LHCN-M2 (cell line): ENCODE measurements at regions not wholly inside any gene's neighbourhood (a gene's known extent, or its start where the extent isn't known, plus 50 kb on each side); places are given as distances from the start of the nearest gene placed in this dataset.

Source experiments
- DNase-seq: peaks from one replicate; pipeline ENCODE4 v3.0.0-alpha.2; 2012; ENCODE audit warnings: low read depth

DNA sequence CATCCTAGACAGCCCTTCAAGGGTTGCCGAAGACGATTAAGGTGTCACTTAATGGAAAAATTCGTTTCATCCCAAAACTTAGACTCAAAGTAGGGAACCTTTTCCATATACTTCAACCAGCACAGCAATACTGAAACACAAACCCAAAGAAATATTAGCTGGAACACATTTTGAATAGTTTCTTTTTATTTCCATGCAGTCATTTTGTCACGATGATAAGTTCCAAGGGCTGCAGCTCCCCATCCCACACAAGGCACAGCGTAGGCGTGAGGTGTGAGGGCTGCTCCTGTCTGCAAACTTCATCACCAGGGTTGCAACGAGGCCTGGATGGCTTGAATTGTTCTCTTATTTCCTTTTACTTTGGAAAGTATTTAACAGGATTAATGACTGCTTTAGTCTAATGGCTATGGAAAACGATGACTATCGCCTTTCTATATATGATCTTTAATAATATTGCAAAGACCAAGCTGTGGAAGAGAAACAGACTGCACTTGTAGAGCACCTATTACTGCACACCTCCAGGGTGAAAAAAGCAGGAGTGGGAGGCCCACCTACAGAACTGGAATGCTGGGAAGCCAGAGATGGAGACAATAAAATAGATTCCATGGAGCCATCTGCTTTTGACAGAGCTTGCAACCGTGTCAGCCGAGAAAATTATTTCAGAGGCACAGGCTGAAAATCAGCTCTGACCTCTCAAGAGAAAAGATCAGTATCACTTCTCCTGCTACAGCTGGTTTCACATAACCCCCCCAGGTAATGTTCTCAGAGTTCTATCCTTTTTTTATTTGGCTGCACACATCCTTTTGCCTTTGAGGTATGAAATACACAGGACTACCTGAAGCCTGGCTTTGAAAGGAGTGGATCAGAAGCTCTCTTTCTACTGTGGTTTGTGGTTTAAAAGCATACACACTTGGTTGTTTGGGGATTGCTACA, 274.5 kb upstream of the NBEA start:
- DNase-seq = no peak

DNA sequence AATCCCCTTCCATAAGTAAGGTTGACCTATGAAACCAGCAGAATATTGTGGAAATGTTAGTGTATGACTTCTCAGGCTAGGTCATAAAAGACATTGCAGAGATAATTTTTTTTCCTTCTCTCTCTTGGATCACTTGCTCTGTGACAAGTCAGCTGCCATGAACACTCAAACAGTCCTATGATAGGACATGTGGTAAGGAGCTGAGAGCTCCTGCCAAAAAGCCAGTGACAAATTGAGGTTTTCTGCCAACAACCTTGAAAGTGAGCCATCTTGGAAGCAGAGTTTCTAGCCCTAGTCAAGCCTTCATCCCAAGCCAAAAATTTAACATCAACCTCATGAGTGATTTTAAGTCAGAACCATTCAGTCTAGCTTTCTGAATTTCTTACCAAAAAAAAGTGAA, 270.9 kb upstream of the NBEA start:
- DNase-seq = peak; percentile 66

DNA sequence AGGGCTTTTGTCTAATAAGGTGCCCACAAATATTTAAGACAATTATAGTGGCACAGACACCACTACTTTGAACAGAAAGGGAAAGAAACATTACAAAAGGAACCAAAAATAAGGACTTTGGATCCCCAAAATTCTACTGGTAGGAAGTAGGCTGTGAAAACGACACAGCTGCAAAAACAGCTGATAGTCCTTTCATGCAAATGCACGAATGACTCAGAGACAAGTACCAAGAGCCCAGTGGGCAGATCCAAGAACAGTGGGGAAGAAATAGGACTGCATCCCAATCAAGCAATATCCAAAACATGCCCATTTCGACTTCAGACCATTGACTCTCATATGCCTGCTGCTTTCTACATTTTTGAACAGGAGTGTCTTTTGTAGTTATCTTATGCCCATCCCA, 269.4 kb upstream of the NBEA start:
- peak; percentile 87 for DNase-seq

DNA sequence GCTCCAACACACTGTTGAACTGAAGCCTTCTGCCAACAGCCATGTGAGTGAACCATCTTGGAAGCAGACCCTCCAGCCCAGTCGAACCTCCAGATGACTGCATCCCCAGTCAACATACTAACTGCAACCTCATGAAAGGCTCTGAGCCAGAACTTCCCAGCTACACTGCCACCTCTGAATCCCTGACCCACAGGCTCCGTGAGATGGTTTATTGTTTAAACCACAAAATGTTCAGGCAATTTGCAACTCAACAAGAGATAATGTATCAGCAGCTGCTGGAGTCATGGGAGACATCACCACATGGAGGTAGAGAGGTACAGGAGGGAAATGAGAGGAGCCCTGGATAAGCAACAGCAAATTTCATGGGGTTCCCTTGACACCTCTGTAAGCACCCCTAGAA, 266.4 kb upstream of the NBEA start:
- DNase-seq = peak; percentile 85

DNA sequence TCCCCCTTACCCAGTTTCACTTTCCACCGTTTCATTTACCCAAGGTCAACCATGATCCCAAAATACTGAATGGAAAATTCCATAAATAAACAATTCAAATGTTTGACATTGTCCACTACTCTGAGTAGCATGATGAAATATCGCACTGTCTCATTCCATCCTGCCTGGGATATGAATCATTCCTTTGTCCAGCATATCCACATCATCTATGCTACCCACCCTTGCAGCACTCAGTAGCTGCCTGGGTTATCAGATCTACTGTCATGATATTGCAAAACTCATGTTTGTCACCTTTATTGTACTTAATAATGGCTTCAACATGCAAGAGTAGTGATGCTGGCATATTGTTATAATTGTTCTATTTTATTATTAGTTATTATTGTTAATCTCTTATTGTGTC, 263.9 kb upstream of the NBEA start:
- peak; percentile 70 for DNase-seq

DNA sequence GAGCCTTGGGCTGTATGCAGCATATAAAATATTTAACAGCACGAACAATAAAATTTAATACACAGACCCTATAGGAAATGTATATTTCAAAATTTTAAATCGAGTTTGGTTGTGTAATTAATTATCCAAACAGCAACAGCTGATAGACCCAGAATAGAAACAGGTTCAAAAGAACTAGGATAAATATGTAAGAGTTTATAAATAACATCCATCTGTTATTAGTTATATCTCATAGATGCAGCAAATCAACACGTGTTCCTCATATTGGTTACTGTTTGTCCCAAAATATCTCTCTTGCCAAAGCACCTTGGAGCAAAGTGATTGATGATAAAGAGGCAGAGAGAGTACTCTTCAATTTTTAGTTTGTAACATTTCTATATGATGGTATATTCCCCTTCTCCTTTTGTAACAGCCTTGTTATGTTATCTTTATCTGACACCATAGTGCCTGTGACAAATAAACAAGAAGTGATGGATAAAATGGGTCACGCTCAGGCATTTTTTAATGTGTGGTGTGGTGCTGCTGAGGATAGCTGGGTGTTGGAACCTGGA, 260.6 kb upstream of the NBEA start:
- no peak for DNase-seq

DNA sequence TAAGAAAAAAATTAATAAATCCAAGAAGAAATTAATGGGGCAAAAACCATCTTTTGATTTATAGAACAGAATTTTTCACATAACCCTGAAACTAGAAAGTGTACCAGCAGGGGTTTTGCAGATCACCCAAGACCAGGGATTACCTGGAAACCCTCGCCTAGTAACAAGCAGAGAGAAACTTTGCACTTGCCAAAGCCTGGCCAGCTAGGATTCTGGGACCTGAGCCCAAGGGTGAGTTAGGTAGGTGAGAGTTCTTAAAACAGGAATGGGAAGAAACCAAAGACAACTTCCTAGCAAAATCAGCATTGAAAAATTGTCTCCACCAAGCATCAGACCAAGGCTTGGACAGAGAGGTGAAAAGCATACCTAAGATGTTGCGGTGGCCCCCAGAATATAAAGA, 247.0 kb upstream of the NBEA start:
- no peak for DNase-seq

DNA sequence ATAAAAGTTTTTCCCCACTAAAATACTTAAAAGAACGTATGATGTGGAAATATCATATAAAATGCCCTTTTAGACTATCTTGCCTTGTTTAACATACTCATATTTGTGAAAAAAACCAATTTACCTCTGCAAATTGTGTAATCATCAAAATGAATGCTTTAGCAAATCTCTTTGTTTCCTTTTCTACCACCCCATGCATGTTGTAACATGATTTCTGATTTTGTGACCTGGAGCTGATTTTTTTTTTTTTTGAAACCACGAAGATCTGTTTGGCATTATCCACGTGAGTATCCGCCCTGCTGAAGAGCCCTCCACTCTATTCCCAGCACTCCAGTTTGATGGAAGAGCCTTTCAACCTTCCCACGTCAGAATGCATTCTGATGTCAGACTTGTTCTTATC, 245.8 kb upstream of the NBEA start:
- no peak for DNase-seq

DNA sequence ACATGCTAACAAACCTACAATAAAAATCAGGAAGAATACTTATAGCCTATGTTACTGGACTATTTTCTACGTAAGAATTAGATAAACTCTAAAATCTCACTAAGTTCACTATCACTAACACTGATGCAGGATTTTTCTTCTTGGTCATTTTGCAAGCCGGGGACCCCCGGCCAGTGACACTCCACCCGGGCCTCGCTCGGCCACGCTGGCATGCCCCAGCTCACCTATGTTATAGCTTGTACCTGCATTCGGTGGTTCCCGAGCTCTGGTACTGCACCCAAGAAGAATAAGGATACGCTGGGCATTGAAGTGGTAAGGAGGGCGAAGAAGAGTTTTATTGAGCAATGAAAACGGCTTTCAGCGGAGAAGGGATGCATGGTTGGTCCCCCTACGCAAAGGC, 245.3 kb upstream of the NBEA start:
- DNase-seq = no peak

DNA sequence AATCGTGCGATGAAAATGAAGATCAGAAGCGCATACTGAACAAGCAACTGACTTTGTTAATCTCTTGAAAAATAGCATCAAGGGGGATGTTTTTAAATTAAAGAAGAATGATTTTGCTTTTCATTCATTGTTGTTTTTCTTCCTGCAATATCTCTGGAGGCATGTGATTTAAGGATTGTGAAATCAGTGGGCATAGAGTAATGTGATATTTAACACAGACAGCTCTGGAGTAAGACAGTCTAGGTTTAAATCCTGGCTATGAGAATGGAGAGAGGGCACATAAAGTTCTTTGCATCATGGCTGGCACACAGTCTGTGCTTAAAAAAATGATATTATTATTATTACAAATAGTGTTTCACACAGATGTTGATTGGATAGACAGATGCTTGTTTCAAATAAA, 243.1 kb upstream of the NBEA start:
- peak; percentile 53 for DNase-seq

DNA sequence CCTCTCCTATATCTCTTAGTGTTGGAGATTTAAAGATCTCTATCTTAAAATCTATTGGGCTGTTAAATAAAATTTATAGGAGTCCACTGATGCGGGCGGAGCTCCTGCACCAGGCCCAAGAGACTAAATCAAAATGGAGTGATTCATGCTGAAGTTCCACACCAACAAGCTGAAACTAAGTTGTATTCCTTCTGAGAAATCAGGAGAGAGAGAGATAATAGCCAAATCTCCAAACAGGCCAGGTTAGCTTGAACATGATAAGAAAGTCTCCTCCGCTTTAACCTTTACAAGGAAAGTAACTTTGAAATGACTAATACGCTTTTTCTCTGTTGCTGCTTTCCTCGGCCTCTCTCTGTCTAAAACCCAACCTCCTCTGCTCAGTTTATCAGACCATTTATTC, 241.9 kb upstream of the NBEA start:
- no peak for DNase-seq

DNA sequence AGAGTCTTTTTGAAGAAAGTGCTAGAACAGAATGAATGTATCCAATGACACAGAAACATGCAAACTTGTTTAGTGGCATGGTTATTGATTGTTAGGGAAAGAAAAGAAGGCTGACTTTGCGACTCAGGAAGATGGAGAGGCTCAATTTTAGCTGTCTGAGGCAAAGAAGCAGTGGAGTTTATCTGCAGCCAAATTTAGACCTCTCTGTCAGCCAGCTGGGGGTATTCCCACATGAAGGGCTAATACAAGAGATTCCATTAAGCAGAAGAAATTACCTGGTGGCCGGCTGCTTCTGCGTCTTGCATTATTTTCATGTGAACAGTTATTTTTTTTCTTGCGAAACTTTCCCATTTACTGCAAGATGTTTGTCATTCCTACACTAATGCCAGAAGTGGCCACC, 240.2 kb upstream of the NBEA start:
- DNase-seq = no peak

DNA sequence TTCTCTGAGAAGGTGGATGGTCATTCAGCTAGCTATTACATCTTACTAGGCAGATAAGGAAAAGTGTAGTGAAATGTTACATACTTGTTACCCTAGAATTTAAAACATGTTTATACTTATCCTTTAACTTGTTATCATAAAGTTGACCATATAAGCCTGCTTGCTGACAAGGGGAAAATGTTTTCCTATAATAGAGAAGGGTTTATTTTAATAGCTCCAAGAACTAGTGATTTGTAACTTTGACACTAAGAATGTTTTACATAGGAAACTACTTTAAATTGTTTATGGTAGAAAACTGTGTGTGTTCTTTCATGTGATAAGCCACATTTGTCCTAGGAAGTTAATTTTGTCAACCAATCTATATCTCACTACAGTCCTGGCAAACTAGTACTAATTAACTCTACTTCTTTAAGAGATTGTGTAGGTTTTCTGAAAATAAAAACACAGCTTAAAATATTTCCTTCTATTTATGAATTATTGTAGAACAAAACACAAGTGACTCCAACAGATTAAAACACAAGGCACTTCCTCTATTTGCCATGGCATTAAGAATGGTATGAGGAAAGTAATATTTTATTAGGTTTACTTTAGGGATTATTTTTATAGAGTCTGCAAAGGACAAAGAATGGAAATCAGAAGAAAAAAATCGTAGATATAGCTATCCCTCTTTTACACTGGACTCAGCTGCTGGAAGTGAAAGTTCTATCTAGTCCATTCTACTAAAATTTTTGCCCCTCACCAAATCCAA, 233.3 kb upstream of the NBEA start:
- no peak for DNase-seq

DNA sequence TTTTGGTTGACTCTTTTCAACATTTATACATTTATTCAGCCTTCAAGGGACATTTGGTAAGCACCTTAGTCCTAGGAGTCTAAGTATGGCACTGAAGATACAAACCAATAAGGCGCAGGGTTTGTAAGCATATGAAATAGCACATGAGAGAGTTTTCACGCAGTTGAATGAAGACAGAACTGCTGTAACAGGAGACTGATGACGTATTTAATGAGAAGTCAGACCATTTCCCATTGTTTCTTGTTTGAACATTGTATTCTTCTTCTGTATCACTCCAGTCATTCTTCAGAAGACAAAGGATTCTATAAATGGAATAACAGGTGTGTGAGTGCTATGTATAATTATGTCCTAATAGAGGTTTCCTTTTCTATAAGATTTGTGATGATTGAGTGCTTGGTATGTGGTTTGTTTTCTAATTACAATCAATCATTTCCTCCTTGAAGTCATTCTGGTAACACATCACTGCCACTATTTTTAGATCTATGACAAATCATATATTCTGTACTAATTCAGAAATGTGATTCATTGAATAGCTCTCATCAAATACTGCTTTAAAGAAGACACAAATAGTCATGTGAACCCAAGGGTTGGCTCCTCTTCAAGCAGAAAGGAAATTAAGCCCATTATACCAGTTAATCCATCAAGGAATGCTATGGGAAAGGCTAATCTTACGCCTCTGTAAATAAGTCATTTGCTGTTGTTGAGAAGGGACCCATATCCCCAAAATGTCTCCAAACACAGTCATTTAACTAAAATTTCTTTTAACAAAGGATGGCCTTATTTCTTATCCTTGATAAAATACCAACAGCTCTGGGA, 222.8 kb upstream of the NBEA start:
- DNase-seq = no peak

DNA sequence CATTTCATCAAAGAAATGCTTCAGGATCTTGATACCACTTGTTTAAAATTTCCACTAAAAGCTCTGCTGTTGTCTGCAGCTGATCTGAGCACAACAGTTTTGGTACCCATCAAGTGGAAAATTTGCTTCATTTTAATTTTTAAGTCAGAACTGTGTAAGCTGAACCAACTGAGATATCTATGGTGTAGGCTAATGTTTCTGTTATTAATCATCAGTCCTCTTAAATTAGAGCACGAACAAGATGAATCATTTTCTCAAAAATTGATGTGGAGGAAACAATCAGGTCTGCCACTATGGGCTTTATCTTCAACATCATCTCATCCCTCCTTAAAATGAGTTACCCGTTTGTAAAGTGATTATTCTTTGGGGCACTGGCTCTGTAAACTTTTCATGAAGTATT, 221.5 kb upstream of the NBEA start:
- DNase-seq = no peak

DNA sequence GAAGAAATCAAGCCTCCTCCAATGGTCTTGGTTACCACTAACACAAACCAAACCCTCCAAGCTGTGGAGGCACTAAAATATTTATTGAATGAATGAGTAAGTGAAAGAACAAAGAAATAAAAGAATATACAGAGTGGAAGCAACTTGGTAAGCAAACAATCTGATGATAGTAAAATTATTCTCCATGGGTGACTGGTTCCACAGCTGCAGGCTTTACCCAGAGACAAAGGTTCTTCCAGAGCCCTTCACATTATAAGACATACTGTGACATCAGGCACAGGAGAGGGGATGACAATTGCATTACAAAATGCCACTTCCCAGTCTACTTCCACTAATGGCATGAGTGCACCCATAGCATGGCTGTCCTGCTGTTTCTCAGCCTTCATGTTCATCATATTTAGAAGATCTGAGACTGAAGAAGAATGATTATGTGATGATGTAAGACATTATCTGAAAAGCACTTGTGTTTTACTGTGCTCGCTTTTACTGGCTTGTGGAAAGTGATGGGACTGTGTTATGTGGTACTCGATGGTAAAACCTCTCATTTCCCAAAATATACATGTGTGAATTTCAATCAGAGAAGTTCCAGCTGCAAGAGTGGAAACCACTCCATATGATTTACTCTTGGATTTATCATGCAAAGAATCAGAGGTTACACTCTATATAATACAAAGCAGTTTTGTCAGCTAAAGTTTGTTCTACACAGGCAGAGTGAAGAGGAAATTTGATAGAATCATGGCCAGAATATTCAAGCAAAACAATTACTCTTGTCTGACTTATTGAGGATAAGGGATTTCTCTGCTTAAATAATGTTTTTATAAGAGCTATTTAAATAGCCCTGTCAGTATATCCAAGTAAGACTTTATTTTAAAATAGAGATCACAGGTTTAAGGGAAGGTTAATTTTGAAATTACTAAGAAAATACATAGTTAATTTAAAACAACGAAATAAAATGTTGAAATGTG, 220.2 kb upstream of the NBEA start:
- DNase-seq = no peak

DNA sequence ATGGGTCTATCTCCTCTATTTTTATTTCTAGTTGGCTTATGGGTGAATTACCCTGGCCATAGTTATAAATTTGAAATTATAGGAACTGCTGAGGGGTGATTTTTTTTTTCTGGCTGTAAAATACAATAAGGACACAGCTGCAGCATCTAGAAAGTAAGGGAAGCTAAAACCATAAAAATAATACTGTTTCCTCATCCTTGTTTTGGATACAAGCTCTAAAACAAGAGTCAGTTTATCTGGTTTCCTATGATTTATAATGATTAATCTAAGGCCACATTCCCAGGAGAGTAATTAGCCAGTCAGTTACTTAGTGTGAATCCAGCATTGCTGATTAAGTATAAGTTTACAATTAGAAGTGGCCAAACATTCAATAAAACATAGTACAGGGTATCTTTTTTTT, 219.1 kb upstream of the NBEA start:
- no peak for DNase-seq

DNA sequence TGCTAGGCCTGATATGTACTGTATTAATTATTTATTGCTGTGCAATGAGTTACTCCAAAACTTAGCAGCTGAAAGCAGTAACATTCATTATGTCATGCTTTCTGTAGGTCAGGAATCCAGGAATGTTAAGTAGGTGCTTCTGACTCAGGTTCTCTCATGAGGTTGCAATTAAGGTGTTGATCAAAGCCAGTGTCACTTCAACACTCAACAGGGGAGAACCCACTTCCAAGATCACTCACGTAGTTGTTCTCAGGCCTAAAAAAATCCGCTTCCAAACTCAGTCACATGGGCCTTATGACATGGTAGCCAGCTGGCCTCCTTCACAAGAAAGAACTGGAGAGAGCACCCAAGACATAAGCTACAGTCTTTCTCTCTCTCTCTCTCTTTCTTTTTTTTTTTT, 211.1 kb upstream of the NBEA start:
- no peak for DNase-seq

DNA sequence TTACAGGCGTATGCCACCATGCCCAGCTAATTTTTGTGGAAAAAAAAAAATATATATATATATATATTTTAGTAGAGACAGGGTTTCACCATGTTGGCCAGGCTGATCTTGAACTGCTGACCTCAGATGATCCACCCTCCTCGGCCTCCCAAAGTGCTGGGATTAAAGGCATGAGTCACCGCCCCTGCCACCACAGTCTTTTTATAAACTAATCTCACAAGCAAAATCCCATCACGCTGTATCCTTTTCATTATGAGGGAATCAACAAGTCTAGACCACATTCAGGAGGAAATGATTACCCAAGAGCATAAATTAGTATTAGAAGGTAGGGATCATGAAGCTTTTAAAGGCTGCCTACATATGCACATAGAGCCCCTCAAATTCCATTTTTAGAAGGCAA, 210.6 kb upstream of the NBEA start:
- DNase-seq = peak; percentile 19

DNA sequence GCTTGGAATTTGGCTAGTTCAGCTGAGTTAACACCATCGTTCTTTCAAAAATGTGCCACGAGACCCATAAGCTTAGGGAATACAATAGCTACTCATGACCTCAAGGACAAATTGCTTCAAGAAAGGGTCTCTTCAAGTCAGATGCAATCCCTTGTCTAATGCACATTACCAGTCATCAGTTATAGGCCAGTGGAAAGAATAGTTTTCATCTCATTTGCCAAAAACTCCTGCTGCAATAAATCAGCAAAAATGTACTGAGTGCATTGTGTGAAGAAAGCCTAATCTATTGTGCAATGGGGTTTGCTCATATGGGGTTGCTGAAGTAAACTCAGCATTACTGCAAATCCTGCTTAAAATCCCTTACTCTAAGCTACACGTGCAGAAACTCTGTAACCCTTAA, 208.3 kb upstream of the NBEA start:
- peak; percentile 17 for DNase-seq

DNA sequence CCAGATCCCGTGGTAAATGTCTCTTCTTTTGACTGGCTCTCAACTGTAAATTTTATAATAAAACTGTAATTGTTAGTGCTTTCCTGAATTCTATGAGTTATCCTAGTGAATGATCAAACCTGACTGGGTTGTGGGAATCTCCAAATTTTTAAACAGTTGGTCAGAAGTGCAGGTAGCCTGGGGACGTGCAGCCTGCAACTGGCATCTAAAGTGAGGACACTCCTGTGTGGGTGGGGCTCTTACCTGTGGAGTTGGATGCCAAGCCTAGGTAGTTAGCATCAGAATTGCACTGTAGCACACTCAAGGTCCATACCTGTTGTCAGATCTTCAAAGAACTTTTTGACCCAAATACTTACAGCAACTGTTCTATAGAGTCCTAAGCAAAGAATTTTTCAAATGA, 207.1 kb upstream of the NBEA start:
- no peak for DNase-seq
